ENCODE measurements at regions not wholly inside any gene's neighbourhood (a gene's known extent, or its start where the extent isn't known, plus 50 kb on each side); places are given as distances from the start of the nearest gene placed in this dataset.

GRCh38 chr16:79331066-79331465, 269.5 kb downstream of the MAF start:
- no peak overlapping the region for H3K4me3 ChIP-seq (ENCODE audit: low read depth, low read length)
- in situ Hi-C loops (cut with HindIII; ENCODE audit: low sequenced_read_pairs): no loop called here
- no peak for DNase-seq (ENCODE audit: low read depth, low spot score)
- TF ChIP-seq CTCF (IDR thresholded peaks at IDR 0.05; ENCODE audit: low read depth, low read length): no peak

- in situ Hi-C loops (cut with HindIII; ENCODE audit: low sequenced_read_pairs): no loop called here
- H3K4me3 ChIP-seq (ENCODE audit: low read depth, low read length): no peak overlapping the region
- no peak for TF ChIP-seq CTCF (IDR thresholded peaks at IDR 0.05; ENCODE audit: low read depth, low read length)
- no peak for DNase-seq (ENCODE audit: low read depth, low spot score)
Measured at GRCh38 chr16:79329967-79330366, 270.6 kb downstream of the MAF start.

GRCh38 chr16:79329166-79329521, 271.4 kb downstream of the MAF start:
- in situ Hi-C loops (cut with HindIII; ENCODE audit: low sequenced_read_pairs): no loop called here
- H3K4me3 ChIP-seq (ENCODE audit: low read depth, low read length): no peak overlapping the region
- DNase-seq (ENCODE audit: low read depth, low spot score): no peak
- no peak for TF ChIP-seq CTCF (IDR thresholded peaks at IDR 0.05; ENCODE audit: low read depth, low read length)

- DNase-seq (ENCODE audit: low read depth, low spot score): no peak
- no peak overlapping the region for H3K4me3 ChIP-seq (ENCODE audit: low read depth, low read length)
- no peak for TF ChIP-seq CTCF (IDR thresholded peaks at IDR 0.05; ENCODE audit: low read depth, low read length)
- in situ Hi-C loops (cut with HindIII; ENCODE audit: low sequenced_read_pairs): no loop called here
Measured at GRCh38 chr16:79328402-79329165, 272.0 kb downstream of the MAF start.

- no peak for DNase-seq (ENCODE audit: low read depth, low spot score)
- no peak overlapping the region for H3K4me3 ChIP-seq (ENCODE audit: low read depth, low read length)
- TF ChIP-seq CTCF (IDR thresholded peaks at IDR 0.05; ENCODE audit: low read depth, low read length): no peak
- in situ Hi-C loops (cut with HindIII; ENCODE audit: low sequenced_read_pairs): no loop called here
Measured at GRCh38 chr16:79327836-79328235, 272.7 kb downstream of the MAF start.

- no peak overlapping the region for H3K4me3 ChIP-seq (ENCODE audit: low read depth, low read length)
- TF ChIP-seq CTCF (IDR thresholded peaks at IDR 0.05; ENCODE audit: low read depth, low read length): no peak
- DNase-seq (ENCODE audit: low read depth, low spot score): no peak
- in situ Hi-C loops (cut with HindIII; ENCODE audit: low sequenced_read_pairs): no loop called here
Measured at GRCh38 chr16:79326549-79326948, 274.0 kb downstream of the MAF start.
